OCI-LY3 (cell line): ENCODE measurements at regions not wholly inside any gene's neighbourhood (a gene's known extent, or its start where the extent isn't known, plus 50 kb on each side); places are given as distances from the start of the nearest gene placed in this dataset.

Experiments used
- EZH2phosphoT487 ChIP-seq: fragments of 200-600 bp; shearing (Covaris generic); IDR thresholded peaks from 2 replicates; pipeline ENCODE4 v1.6.1; 2018; ENCODE audit warnings: antibody characterized with exemption, mixed run types, low read depth
- TF ChIP-seq, protein P1 (sequence below): fragments of 200-600, 300-600 bp; sonication (generic); IDR thresholded peaks from 2 replicates; pipeline ENCODE4 v1.5.1; 2014; ENCODE audit warnings: antibody characterized with exemption, low read length, low read depth

DNA sequence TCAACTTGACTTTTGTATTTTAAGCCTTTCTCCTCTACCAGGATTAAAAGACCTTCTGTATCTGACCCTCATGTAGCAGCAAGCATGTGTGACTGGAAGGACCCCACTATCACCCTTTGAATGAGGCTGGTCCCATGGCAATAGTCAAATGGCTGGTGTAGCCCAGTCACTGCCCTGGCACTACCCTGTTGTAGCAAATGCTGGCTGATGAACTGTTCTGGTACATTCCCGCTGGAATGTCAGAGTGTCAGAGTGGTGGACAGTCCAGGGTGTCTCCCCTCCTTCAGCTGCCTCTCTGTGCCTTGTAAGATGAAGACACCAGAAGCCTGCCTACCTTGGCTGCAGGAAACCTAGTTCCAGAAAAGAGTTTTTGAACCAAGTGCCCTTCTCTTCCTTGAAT is 115.7 kb downstream of the ACKR3 start:
- TF ChIP-seq, protein P1, sequence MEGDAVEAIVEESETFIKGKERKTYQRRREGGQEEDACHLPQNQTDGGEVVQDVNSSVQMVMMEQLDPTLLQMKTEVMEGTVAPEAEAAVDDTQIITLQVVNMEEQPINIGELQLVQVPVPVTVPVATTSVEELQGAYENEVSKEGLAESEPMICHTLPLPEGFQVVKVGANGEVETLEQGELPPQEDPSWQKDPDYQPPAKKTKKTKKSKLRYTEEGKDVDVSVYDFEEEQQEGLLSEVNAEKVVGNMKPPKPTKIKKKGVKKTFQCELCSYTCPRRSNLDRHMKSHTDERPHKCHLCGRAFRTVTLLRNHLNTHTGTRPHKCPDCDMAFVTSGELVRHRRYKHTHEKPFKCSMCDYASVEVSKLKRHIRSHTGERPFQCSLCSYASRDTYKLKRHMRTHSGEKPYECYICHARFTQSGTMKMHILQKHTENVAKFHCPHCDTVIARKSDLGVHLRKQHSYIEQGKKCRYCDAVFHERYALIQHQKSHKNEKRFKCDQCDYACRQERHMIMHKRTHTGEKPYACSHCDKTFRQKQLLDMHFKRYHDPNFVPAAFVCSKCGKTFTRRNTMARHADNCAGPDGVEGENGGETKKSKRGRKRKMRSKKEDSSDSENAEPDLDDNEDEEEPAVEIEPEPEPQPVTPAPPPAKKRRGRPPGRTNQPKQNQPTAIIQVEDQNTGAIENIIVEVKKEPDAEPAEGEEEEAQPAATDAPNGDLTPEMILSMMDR, result no peak
- TF ChIP-seq EZH2phosphoT487, result no peak
